PC-9 (cell line): ENCODE measurements at regions not wholly inside any gene's neighbourhood (a gene's known extent, or its start where the extent isn't known, plus 50 kb on each side); places are given as distances from the start of the nearest gene placed in this dataset.

Experiments
- CTCF ChIP-seq: fragments of 200-600 bp; sonication (generic); conservative IDR thresholded peaks from 2 replicates; pipeline ENCODE4 v1.6.1; 2017; ENCODE audit warnings: mixed run types, antibody characterized with exemption, mild to moderate bottlenecking, moderate library complexity
- EZH2 ChIP-seq: fragments of 200-600 bp; sonication (generic); IDR thresholded peaks from 2 replicates; pipeline ENCODE4 v1.8.0; 2017; ENCODE audit warnings: antibody characterized with exemption, low read depth

- TF ChIP-seq EZH2 (no peak), CTCF (no peak)
Measured at GRCh38 chr10:84822931-84823630, 494.7 kb downstream of the CCSER2 start.
